Activated naive CD4-positive, alpha-beta T cell treated with anti-CD3 and anti-CD28 coated beads, Interleukin-2, amount 10 ng/mL, durations not matched to agents 7 days and 5 days (primary cell): ENCODE measurements at regions not wholly inside any gene's neighbourhood (a gene's known extent, or its start where the extent isn't known, plus 50 kb on each side); places are given as distances from the start of the nearest gene placed in this dataset.

Source experiments
- CTCF ChIA-PET: fragments of 350-600 bp; sonication (Branson Sonifier 250); formaldehyde crosslinking; loops from one replicate; lab custom pipeline; 2021; ENCODE audit warnings: antibody characterized with exemption; lab: Charles Lee
- DNase-seq: peaks from one replicate; pipeline ENCODE4 v3.0.0-alpha.2; 2020
- H3K27ac Mint-ChIP-seq: one replicate; pipeline ENCODE4 v1.8.0; 2021; ENCODE audit warnings: mild to moderate bottlenecking, moderate library complexity, mixed read lengths
- H3K27me3 Mint-ChIP-seq: one replicate; pipeline ENCODE4 v1.8.0; 2021; ENCODE audit warnings: mild to moderate bottlenecking, mixed read lengths
- H3K36me3 Mint-ChIP-seq: one replicate; pipeline ENCODE4 v1.8.0; 2021; ENCODE audit warnings: mixed read lengths
- H3K4me1 Mint-ChIP-seq: one replicate; pipeline ENCODE4 v1.8.0; 2021; ENCODE audit warnings: mixed read lengths
- H3K4me3 Mint-ChIP-seq: one replicate; pipeline ENCODE4 v1.8.0; 2021; ENCODE audit warnings: mild to moderate bottlenecking, moderate library complexity, mixed read lengths
- H3K9me3 Mint-ChIP-seq: one replicate; pipeline ENCODE4 v1.8.0; 2021; ENCODE audit warnings: mixed read lengths

DNA sequence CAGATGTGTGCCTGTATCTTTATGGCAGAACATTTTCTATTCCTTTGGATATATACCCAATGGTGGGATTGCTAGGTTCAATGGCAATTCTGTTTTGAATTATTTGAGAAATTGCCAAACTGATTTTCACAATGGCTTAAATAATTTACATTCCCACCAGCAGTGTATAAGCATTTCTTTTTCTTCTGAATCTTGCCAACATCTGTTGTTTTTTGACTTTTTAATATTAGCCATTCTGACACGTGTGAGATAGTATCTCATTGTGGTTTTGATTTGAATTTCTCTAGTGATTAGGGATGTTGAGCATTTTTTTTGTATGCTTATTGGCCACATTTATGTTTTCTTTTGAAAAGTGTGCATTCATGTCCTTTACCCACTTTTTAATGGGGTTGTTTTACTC, 864.3 kb upstream of the ADAMTS5 start:
- DNase-seq = no peak
- Mint-ChIP-seq H3K4me1 (no peaks in the 10 kb centered on the region), H3K27ac (no peak overlapping the region), H3K27me3 (no peaks in the 10 kb centered on the region), H3K4me3 (no peak overlapping the region), H3K9me3 (peaks cover 11% of the 10 kb centered on the region), H3K36me3 (no peaks in the 10 kb centered on the region)
- CTCF ChIA-PET = no interaction called here

DNA sequence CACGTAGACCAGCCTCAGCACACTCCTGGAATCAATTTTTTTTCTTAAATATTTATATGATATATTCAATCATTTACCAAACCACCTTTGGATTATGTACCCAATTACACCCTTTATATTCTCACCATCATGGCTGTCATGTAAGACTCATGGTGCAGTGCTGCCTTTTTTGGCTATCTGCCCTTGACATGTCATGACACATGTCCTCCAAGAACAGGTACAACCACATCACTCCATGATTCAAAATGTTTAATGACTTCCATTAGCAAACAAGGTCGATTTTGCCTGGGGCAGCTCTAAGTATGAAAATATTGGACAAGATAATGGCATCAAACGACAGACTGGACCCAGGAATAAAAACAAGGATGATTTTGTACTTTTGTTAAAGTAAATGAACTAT, 861.1 kb upstream of the ADAMTS5 start:
- Mint-ChIP-seq H3K27me3 (no peaks in the 10 kb centered on the region), H3K9me3 (peaks cover 17% of the 10 kb centered on the region), H3K4me1 (no peaks in the 10 kb centered on the region), H3K4me3 (no peak overlapping the region), H3K27ac (no peak overlapping the region), H3K36me3 (no peaks in the 10 kb centered on the region)
- CTCF ChIA-PET = no interaction called here
- DNase-seq = no peak

DNA sequence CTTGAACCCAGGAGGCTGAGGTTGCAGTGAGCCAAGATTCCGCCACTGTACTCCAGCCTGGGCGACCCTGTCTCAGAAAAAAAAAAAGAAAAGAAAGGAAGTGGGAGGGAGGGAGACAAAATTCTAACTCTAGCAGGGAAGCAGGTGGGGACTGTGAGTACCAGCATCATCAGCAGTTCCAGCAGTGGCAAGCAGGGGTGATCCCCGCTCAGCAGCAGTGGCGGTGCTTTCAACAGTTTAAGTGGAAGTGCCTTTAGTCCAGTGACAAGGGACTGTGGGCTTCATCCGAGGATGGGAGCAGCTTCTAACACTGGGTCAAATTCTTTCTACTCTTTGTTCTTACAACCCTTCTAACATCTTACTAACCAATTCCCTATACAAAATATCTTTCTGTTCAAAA, 858.1 kb upstream of the ADAMTS5 start:
- no peaks in the 10 kb centered on the region for H3K27me3 Mint-ChIP-seq
- no peaks in the 10 kb centered on the region for H3K4me1 Mint-ChIP-seq
- CTCF ChIA-PET = no interaction called here
- peaks cover 15% of the 10 kb centered on the region for H3K9me3 Mint-ChIP-seq
- no peak for DNase-seq
- H3K27ac Mint-ChIP-seq = no peak overlapping the region
- no peaks in the 10 kb centered on the region for H3K36me3 Mint-ChIP-seq
- no peak overlapping the region for H3K4me3 Mint-ChIP-seq

DNA sequence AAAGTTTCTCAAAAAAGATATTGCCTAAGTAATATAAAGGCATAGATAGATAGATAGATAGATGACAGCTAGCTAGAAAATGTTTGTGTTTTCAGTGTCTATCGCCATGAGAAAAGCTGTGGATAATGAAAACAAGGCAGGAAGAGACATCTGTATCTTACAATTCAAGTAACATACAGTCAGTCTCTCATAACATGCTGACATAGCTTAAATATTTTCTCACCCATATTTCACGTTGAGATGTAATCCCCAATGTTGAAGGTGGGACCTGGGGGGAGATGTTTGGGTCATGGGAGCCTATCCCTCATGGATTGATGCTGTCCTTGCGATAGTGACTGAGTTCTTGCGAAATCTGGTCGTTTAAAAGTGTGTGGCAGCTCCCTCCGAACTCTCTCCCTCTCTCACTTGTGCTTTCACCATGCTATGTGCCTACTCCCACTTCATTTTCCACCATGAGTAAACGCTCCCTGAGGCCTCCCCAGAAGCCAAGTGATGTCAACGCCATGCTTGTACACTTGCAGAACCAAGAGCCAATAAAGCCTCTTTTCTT, 856.8 kb upstream of the ADAMTS5 start:
- peaks cover 15% of the 10 kb centered on the region for H3K9me3 Mint-ChIP-seq
- no peak overlapping the region for H3K4me3 Mint-ChIP-seq
- H3K27me3 Mint-ChIP-seq = no peaks in the 10 kb centered on the region
- H3K4me1 Mint-ChIP-seq = no peaks in the 10 kb centered on the region
- H3K36me3 Mint-ChIP-seq = no peaks in the 10 kb centered on the region
- no peak overlapping the region for H3K27ac Mint-ChIP-seq
- CTCF ChIA-PET = no interaction called here
- no peak for DNase-seq

GRCh38 chr21:27820342-27820741, 853.5 kb upstream of the ADAMTS5 start:
- no peaks in the 10 kb centered on the region for H3K9me3 Mint-ChIP-seq
- CTCF ChIA-PET = no interaction called here
- no peak overlapping the region for H3K27ac Mint-ChIP-seq
- no peak overlapping the region for H3K4me3 Mint-ChIP-seq
- no peaks in the 10 kb centered on the region for H3K4me1 Mint-ChIP-seq
- H3K36me3 Mint-ChIP-seq = no peaks in the 10 kb centered on the region
- no peaks in the 10 kb centered on the region for H3K27me3 Mint-ChIP-seq
- DNase-seq = no peak

GRCh38 chr21:27819299-27819698, 852.4 kb upstream of the ADAMTS5 start:
- no peak for DNase-seq
- no peaks in the 10 kb centered on the region for H3K36me3 Mint-ChIP-seq
- CTCF ChIA-PET = no interaction called here
- no peaks in the 10 kb centered on the region for H3K27me3 Mint-ChIP-seq
- H3K9me3 Mint-ChIP-seq = no peaks in the 10 kb centered on the region
- H3K4me1 Mint-ChIP-seq = no peaks in the 10 kb centered on the region
- no peak overlapping the region for H3K4me3 Mint-ChIP-seq
- H3K27ac Mint-ChIP-seq = no peak overlapping the region

- Mint-ChIP-seq H3K36me3 (no peaks in the 10 kb centered on the region), H3K4me1 (no peaks in the 10 kb centered on the region), H3K9me3 (no peaks in the 10 kb centered on the region), H3K27ac (no peak overlapping the region), H3K4me3 (no peak overlapping the region), H3K27me3 (no peaks in the 10 kb centered on the region)
- no peak for DNase-seq
- CTCF ChIA-PET = no interaction called here
These were observed 852.0 kb upstream of the ADAMTS5 start for GRCh38 chr21:27818847-27819246.

- H3K27me3 Mint-ChIP-seq = no peaks in the 10 kb centered on the region
- no peaks in the 10 kb centered on the region for H3K36me3 Mint-ChIP-seq
- H3K4me1 Mint-ChIP-seq = no peaks in the 10 kb centered on the region
- no peak overlapping the region for H3K4me3 Mint-ChIP-seq
- no peak for DNase-seq
- CTCF ChIA-PET = no interaction called here
- no peak overlapping the region for H3K27ac Mint-ChIP-seq
- H3K9me3 Mint-ChIP-seq = no peaks in the 10 kb centered on the region
These were observed 851.2 kb upstream of the ADAMTS5 start for GRCh38 chr21:27817902-27818623.

DNA sequence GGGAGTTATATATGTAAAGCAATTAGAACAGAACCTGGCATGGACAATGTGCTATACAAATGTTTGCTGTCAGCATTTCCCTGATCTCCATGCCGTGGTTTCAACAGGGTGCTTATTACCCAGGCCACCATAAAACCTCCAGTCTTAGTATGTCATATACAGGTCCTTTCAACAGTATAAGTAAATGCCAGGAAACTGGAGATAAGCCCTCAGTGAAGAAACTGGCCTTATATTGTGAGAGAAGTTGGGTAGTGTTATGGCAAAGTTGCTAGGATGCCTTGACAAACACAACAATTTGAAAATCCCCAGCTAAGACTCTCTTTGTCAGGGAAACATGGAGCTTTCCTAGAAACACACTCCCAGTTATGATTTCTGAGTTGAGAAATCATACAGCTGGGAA, 850.2 kb upstream of the ADAMTS5 start:
- H3K27ac Mint-ChIP-seq = no peak overlapping the region
- H3K4me1 Mint-ChIP-seq = no peaks in the 10 kb centered on the region
- no peaks in the 10 kb centered on the region for H3K27me3 Mint-ChIP-seq
- H3K36me3 Mint-ChIP-seq = no peaks in the 10 kb centered on the region
- CTCF ChIA-PET = no interaction called here
- no peaks in the 10 kb centered on the region for H3K9me3 Mint-ChIP-seq
- H3K4me3 Mint-ChIP-seq = no peak overlapping the region
- DNase-seq = no peak

GRCh38 chr21:27816301-27816700, 849.4 kb upstream of the ADAMTS5 start:
- H3K27me3 Mint-ChIP-seq = no peaks in the 10 kb centered on the region
- no peaks in the 10 kb centered on the region for H3K9me3 Mint-ChIP-seq
- CTCF ChIA-PET = no interaction called here
- no peak for DNase-seq
- H3K4me3 Mint-ChIP-seq = no peak overlapping the region
- no peaks in the 10 kb centered on the region for H3K4me1 Mint-ChIP-seq
- no peak overlapping the region for H3K27ac Mint-ChIP-seq
- no peaks in the 10 kb centered on the region for H3K36me3 Mint-ChIP-seq

- CTCF ChIA-PET = no interaction called here
- Mint-ChIP-seq H3K27me3 (no peaks in the 10 kb centered on the region), H3K9me3 (no peaks in the 10 kb centered on the region), H3K36me3 (no peaks in the 10 kb centered on the region), H3K27ac (no peak overlapping the region), H3K4me3 (no peak overlapping the region), H3K4me1 (no peaks in the 10 kb centered on the region)
- no peak for DNase-seq
These were observed 847.3 kb upstream of the ADAMTS5 start for GRCh38 chr21:27814226-27814625.

DNA sequence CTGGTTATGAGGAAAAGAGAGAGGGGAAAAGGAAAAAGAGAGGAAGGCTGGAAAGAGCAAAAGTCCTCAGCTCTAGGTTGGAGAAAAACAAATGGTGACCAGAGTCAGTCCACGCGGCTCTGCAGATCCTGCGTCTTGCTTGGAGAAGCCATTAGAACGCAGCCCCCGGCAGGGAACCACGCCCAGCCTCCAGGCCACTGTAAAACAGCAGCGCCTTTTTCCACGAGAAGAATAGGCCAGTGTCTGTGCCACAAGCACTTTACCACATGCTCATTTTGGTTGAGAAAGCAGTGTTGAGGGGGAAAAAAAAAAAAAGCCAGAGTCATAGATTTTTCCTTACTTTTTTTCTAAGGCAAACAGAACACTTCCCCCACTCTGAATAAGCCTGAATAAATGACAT, 846.9 kb upstream of the ADAMTS5 start:
- no peak overlapping the region for H3K27ac Mint-ChIP-seq
- no peaks in the 10 kb centered on the region for H3K4me1 Mint-ChIP-seq
- no peak for DNase-seq
- H3K36me3 Mint-ChIP-seq = no peaks in the 10 kb centered on the region
- no peaks in the 10 kb centered on the region for H3K27me3 Mint-ChIP-seq
- H3K9me3 Mint-ChIP-seq = no peaks in the 10 kb centered on the region
- no peak overlapping the region for H3K4me3 Mint-ChIP-seq
- CTCF ChIA-PET = no interaction called here

DNA sequence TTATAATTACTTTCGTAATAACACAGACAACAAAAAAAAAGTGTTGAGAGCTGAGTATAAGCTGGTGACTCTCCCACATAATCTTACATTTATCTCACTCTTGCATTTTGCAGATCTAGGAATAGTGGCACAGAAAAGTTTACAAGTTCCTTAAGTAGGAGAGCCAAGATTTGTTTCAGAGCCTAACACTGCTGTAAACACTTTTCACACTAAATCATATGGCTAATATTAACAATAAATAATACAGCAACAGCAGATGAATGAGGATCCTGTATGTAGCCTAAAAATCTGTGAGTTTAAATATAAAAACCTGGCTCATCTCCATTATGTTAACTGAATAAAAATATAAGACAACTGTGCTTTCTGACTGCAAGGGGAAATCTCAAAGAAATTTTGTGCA, 846.5 kb upstream of the ADAMTS5 start:
- H3K4me1 Mint-ChIP-seq = no peaks in the 10 kb centered on the region
- no peak overlapping the region for H3K4me3 Mint-ChIP-seq
- CTCF ChIA-PET = no interaction called here
- DNase-seq = no peak
- no peaks in the 10 kb centered on the region for H3K36me3 Mint-ChIP-seq
- H3K9me3 Mint-ChIP-seq = no peaks in the 10 kb centered on the region
- no peak overlapping the region for H3K27ac Mint-ChIP-seq
- H3K27me3 Mint-ChIP-seq = no peaks in the 10 kb centered on the region

GRCh38 chr21:27812279-27812678, 845.4 kb upstream of the ADAMTS5 start:
- Mint-ChIP-seq H3K4me3 (no peak overlapping the region), H3K9me3 (no peaks in the 10 kb centered on the region), H3K27ac (no peak overlapping the region), H3K27me3 (no peaks in the 10 kb centered on the region), H3K36me3 (no peaks in the 10 kb centered on the region), H3K4me1 (no peaks in the 10 kb centered on the region)
- CTCF ChIA-PET = no interaction called here
- DNase-seq = no peak

DNA sequence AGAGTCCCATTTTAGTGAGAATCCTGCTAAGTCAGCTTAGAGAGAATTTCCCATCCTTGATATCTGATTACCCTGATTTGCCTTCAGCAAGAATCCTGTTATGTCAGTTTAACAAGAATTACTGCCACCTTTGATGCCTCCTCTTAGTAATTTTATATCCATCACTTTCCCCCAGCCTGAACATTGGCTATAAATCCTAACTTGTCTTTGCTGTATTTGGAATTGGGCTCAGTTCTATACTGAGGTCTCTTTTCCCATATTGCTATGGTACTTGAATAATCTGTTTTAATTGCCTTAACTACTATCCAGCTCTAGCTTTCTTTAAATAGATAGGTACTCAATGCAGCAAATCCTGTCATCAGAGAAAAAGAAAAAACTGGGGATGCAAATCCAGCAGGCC, 842.0 kb upstream of the ADAMTS5 start:
- H3K9me3 Mint-ChIP-seq = no peaks in the 10 kb centered on the region
- H3K36me3 Mint-ChIP-seq = no peaks in the 10 kb centered on the region
- H3K4me3 Mint-ChIP-seq = no peak overlapping the region
- H3K27me3 Mint-ChIP-seq = no peaks in the 10 kb centered on the region
- H3K4me1 Mint-ChIP-seq = no peaks in the 10 kb centered on the region
- CTCF ChIA-PET = no interaction called here
- no peak for DNase-seq
- H3K27ac Mint-ChIP-seq = no peak overlapping the region
